SK-N-SH treated with all-trans-retinoic acid at 6 μM for 48 hours (cell line): ENCODE measurements at regions not wholly inside any gene's neighbourhood (a gene's known extent, or its start where the extent isn't known, plus 50 kb on each side); places are given as distances from the start of the nearest gene placed in this dataset.

Experiments used
- ATAC-seq: fragments of 200-7000 bp; cut with Tn5 transposase; 3 replicates; pipeline ENCODE4 v1.9.1; 2020; ENCODE audit warnings: mild to moderate bottlenecking, moderate library complexity
- ARNTL ChIP-seq: fragments of 450-650 bp; formaldehyde crosslinking; IDR thresholded peaks from 2 replicates; pipeline ENCODE4 v1.5.0; 2020; ENCODE audit warnings: low read depth, mild to moderate bottlenecking, moderate library complexity, borderline replicate concordance
- BACH2 ChIP-seq: fragments of 250-450 bp; sonication (Bioruptor Pico); IDR thresholded peaks from 2 replicates; pipeline ENCODE4 v1.9.0; 2021; ENCODE audit warnings: mild to moderate bottlenecking, borderline replicate concordance
- ESRRG ChIP-seq: fragments of 250-450 bp; sonication (Bioruptor Pico); IDR thresholded peaks from 2 replicates; pipeline ENCODE4 v1.6.1; 2021; ENCODE audit warnings: mild to moderate bottlenecking
- GLIS3 ChIP-seq: fragments of 250-450 bp; sonication (Bioruptor Pico); IDR thresholded peaks from 2 replicates; pipeline ENCODE4 v1.5.0; 2020; ENCODE audit warnings: mild to moderate bottlenecking, moderate library complexity
- ISL1 ChIP-seq: fragments of 250-450 bp; sonication (Bioruptor Pico); IDR thresholded peaks from 2 replicates; pipeline ENCODE4 v2.1.2; 2022; ENCODE audit warnings: mild to moderate bottlenecking, moderate library complexity
- OSR1 ChIP-seq: fragments of 250-450 bp; sonication (Bioruptor Pico); IDR thresholded peaks from 2 replicates; pipeline ENCODE4 v1.8.0; 2022; ENCODE audit warnings: moderate library complexity, mild to moderate bottlenecking, inconsistent platforms
- PPARA ChIP-seq: fragments of 250-450 bp; sonication (Bioruptor Pico); IDR thresholded peaks from 2 replicates; pipeline ENCODE4 v1.5.0; 2020; ENCODE audit warnings: mild to moderate bottlenecking, borderline replicate concordance
- RARB ChIP-seq: fragments of 250-450 bp; sonication (Bioruptor Pico); IDR thresholded peaks from 2 replicates; pipeline ENCODE4 v1.8.0; 2021; ENCODE audit warnings: mild to moderate bottlenecking, moderate library complexity
- SNAI2 ChIP-seq: fragments of 250-450 bp; sonication (Bioruptor Pico); IDR thresholded peaks from 2 replicates; pipeline ENCODE4 v1.5.0; 2020; ENCODE audit warnings: mild to moderate bottlenecking, moderate library complexity
- TCF4 ChIP-seq: fragments of 250-450 bp; sonication (Bioruptor Pico); IDR thresholded peaks from 2 replicates; pipeline ENCODE4 v1.8.0; 2021; ENCODE audit warnings: mild to moderate bottlenecking, moderate library complexity, borderline replicate concordance
- TOX ChIP-seq: fragments of 250-450 bp; sonication (Bioruptor Pico); IDR thresholded peaks from 2 replicates; pipeline ENCODE4 v1.8.0; 2021; ENCODE audit warnings: mild to moderate bottlenecking, moderate library complexity, borderline replicate concordance
- ZFP3 ChIP-seq: fragments of 250-450 bp; sonication (Bioruptor Pico); IDR thresholded peaks from 2 replicates; pipeline ENCODE4 v1.5.0; 2020; ENCODE audit warnings: mild to moderate bottlenecking, moderate library complexity
- ZNF565 ChIP-seq: fragments of 450-650 bp; formaldehyde crosslinking; conservative IDR thresholded peaks from 2 replicates; pipeline ENCODE4 v1.5.0; 2020; ENCODE audit warnings: low read depth, mild to moderate bottlenecking, moderate library complexity
- ZNF70 ChIP-seq: fragments of 450-650 bp; formaldehyde crosslinking; IDR thresholded peaks from 2 replicates; pipeline ENCODE4 v1.5.0; 2020; ENCODE audit warnings: mild to moderate bottlenecking, moderate library complexity
- ZNF8 ChIP-seq: fragments of 450-650 bp; formaldehyde crosslinking; IDR thresholded peaks from 2 replicates; pipeline ENCODE4 v1.5.0; 2020; ENCODE audit warnings: mild to moderate bottlenecking, moderate library complexity
- TF ChIP-seq, protein P1 (sequence below): fragments of 250-450 bp; sonication (Bioruptor Pico); IDR thresholded peaks from 2 replicates; pipeline ENCODE4 v1.8.0; 2021; ENCODE audit warnings: low read depth, mild to moderate bottlenecking, moderate library complexity, borderline replicate concordance
- TF ChIP-seq, protein P2 (sequence below): fragments of 250-450 bp; sonication (Bioruptor Pico); IDR thresholded peaks from 2 replicates; pipeline ENCODE4 v1.5.1; 2020; ENCODE audit warnings: low read depth, mild to moderate bottlenecking, moderate library complexity
- TF ChIP-seq, protein P3 (sequence below): fragments of 250-450 bp; sonication (Bioruptor Pico); IDR thresholded peaks from 2 replicates; pipeline ENCODE4 v1.5.1; 2021; ENCODE audit warnings: mild to moderate bottlenecking, moderate library complexity
- TF ChIP-seq, protein P4 (sequence below): fragments of 250-450 bp; sonication (Bioruptor Pico); IDR thresholded peaks from 2 replicates; pipeline ENCODE4 v1.5.0; 2020; ENCODE audit warnings: mild to moderate bottlenecking, moderate library complexity
- TF ChIP-seq, protein P5 (sequence below): fragments of 250-450 bp; sonication (Bioruptor Pico); IDR thresholded peaks from 2 replicates; pipeline ENCODE4 v1.8.0; 2020; ENCODE audit warnings: mild to moderate bottlenecking, moderate library complexity, borderline replicate concordance

DNA sequence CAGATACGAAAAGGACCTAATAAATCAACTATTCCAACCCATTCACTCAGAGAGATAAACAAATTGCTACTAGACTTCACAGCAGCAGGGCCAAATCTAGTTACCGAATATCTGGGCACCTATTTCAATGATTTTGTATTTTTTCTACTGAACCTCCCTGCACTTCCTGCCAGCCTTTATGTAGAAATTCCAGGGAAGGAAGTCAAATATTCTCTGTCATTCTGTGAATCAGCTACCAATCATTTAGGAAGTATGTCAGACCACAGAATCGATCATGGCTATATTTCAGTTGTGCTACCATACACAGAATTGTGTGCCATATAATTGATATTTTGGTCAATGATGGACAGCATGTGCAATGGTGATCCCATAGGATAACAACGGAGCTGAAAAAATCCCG is 109.6 kb upstream of the SPOPL start:
- ATAC-seq, result no peak
- TF ChIP-seq TCF4 (CRISPR knock-in tag), result no peak
- TF ChIP-seq ARNTL (CRISPR knock-in tag), result no peak

DNA sequence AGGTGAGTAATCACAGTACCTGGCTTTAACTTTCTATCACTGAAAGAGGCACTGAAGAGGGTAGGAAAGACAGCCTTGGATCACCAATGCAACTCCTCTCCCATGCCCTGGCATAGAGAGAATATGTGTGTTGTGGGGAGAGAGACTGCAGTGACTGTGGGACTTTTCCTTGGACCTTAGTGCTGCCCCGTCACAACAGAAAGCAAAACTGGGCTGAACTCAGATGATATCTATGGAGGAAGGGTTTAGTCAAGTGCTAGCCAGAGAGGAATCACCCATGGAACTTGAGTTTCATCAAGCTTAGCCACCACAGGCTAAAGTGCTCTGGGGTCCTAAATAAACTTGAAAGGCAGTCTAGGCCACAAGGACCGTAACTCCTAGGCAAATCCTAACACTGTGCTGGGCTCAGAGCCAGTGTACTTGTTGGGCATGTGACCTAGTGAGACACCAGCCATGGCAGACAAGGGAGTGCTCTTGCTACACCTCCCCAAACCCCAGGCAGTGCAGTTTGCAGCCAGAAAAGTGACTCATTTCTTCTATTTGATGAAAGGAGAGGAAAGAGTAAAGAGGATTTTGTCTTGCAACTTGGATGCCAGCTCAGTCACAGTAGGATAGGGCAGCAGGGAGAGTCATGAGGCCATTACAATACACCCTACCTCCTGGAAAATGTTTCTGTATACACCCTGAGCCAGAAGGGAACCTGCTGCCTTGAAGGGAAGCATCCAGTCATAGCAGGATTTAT is 105.8 kb upstream of the SPOPL start:
- TF ChIP-seq ESRRG (CRISPR knock-in tag) (no peak), ZNF70 (CRISPR knock-in tag) (no peak), ARNTL (CRISPR knock-in tag) (no peak), OSR1 (CRISPR knock-in tag) (no peak), BACH2 (no peak), TOX (CRISPR knock-in tag) (no peak), TCF4 (CRISPR knock-in tag) (no peak), ZNF8 (CRISPR knock-in tag) (no peak), RARB (CRISPR knock-in tag) (no peak), ZNF565 (CRISPR knock-in tag) (no peak)
- TF ChIP-seq, protein P1, sequence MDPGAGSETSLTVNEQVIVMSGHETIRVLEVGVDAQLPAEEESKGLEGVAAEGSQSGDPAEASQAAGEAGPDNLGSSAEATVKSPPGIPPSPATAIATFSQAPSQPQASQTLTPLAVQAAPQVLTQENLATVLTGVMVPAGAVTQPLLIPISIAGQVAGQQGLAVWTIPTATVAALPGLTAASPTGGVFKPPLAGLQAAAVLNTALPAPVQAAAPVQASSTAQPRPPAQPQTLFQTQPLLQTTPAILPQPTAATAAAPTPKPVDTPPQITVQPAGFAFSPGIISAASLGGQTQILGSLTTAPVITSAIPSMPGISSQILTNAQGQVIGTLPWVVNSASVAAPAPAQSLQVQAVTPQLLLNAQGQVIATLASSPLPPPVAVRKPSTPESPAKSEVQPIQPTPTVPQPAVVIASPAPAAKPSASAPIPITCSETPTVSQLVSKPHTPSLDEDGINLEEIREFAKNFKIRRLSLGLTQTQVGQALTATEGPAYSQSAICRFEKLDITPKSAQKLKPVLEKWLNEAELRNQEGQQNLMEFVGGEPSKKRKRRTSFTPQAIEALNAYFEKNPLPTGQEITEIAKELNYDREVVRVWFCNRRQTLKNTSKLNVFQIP (CRISPR knock-in tag), result no peak
- TF ChIP-seq, protein P2, sequence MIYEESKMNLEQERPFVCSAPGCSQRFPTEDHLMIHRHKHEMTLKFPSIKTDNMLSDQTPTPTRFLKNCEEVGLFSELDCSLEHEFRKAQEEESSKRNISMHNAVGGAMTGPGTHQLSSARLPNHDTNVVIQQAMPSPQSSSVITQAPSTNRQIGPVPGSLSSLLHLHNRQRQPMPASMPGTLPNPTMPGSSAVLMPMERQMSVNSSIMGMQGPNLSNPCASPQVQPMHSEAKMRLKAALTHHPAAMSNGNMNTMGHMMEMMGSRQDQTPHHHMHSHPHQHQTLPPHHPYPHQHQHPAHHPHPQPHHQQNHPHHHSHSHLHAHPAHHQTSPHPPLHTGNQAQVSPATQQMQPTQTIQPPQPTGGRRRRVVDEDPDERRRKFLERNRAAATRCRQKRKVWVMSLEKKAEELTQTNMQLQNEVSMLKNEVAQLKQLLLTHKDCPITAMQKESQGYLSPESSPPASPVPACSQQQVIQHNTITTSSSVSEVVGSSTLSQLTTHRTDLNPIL, result no peak
- TF ChIP-seq, protein P3, sequence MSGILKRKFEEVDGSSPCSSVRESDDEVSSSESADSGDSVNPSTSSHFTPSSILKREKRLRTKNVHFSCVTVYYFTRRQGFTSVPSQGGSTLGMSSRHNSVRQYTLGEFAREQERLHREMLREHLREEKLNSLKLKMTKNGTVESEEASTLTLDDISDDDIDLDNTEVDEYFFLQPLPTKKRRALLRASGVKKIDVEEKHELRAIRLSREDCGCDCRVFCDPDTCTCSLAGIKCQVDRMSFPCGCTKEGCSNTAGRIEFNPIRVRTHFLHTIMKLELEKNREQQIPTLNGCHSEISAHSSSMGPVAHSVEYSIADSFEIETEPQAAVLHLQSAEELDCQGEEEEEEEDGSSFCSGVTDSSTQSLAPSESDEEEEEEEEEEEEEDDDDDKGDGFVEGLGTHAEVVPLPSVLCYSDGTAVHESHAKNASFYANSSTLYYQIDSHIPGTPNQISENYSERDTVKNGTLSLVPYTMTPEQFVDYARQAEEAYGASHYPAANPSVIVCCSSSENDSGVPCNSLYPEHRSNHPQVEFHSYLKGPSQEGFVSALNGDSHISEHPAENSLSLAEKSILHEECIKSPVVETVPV, result no peak

DNA sequence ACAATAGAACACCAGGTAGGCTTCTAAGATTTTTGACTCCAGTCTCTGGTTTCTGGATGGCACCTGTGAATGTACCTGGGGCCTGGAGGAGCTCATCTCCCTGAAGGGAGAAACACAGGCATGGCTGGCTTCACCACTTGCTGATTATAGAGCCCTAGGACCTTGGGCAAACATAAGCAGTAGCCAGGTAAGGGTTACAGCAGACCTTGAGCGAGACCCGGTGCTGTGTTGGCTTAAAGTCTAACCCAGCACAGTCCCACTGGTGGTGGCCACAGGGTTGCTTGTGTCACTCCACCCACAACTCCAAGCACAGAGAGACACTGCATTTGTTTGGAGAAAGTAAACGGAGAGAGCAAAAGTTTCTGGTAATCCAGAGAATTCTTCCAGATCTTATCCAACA is 104.7 kb upstream of the SPOPL start:
- no peak for ATAC-seq
- TF ChIP-seq ZNF8 (CRISPR knock-in tag) (no peak), TCF4 (CRISPR knock-in tag) (no peak), GLIS3 (no peak), ISL1 (CRISPR knock-in tag) (no peak), SNAI2 (CRISPR knock-in tag) (no peak), ZFP3 (no peak), OSR1 (CRISPR knock-in tag) (no peak), PPARA (CRISPR knock-in tag) (no peak)
- TF ChIP-seq, protein P1 (CRISPR knock-in tag), result no peak
- TF ChIP-seq, protein P4, sequence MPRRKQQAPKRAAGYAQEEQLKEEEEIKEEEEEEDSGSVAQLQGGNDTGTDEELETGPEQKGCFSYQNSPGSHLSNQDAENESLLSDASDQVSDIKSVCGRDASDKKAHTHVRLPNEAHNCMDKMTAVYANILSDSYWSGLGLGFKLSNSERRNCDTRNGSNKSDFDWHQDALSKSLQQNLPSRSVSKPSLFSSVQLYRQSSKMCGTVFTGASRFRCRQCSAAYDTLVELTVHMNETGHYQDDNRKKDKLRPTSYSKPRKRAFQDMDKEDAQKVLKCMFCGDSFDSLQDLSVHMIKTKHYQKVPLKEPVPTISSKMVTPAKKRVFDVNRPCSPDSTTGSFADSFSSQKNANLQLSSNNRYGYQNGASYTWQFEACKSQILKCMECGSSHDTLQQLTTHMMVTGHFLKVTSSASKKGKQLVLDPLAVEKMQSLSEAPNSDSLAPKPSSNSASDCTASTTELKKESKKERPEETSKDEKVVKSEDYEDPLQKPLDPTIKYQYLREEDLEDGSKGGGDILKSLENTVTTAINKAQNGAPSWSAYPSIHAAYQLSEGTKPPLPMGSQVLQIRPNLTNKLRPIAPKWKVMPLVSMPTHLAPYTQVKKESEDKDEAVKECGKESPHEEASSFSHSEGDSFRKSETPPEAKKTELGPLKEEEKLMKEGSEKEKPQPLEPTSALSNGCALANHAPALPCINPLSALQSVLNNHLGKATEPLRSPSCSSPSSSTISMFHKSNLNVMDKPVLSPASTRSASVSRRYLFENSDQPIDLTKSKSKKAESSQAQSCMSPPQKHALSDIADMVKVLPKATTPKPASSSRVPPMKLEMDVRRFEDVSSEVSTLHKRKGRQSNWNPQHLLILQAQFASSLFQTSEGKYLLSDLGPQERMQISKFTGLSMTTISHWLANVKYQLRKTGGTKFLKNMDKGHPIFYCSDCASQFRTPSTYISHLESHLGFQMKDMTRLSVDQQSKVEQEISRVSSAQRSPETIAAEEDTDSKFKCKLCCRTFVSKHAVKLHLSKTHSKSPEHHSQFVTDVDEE, result no peak
- TF ChIP-seq, protein P3, result no peak
- TF ChIP-seq, protein P5, sequence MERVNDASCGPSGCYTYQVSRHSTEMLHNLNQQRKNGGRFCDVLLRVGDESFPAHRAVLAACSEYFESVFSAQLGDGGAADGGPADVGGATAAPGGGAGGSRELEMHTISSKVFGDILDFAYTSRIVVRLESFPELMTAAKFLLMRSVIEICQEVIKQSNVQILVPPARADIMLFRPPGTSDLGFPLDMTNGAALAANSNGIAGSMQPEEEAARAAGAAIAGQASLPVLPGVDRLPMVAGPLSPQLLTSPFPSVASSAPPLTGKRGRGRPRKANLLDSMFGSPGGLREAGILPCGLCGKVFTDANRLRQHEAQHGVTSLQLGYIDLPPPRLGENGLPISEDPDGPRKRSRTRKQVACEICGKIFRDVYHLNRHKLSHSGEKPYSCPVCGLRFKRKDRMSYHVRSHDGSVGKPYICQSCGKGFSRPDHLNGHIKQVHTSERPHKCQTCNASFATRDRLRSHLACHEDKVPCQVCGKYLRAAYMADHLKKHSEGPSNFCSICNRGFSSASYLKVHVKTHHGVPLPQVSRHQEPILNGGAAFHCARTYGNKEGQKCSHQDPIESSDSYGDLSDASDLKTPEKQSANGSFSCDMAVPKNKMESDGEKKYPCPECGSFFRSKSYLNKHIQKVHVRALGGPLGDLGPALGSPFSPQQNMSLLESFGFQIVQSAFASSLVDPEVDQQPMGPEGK (CRISPR knock-in tag), result no peak
- TF ChIP-seq, protein P2, result no peak

More for the DNA sequence above, 105.8 kb upstream of the SPOPL start:
- peak; percentile 47; the same call in 1 of the 3 replicates for ATAC-seq
